NAMALWA (cell line): ENCODE measurements at regions not wholly inside any gene's neighbourhood (a gene's known extent, or its start where the extent isn't known, plus 50 kb on each side); places are given as distances from the start of the nearest gene placed in this dataset.

ENCODE experiments used
- DNase-seq: peaks from one replicate; pipeline ENCODE4 v3.0.0-alpha.2; 2015; ENCODE audit warnings: low spot score

DNA sequence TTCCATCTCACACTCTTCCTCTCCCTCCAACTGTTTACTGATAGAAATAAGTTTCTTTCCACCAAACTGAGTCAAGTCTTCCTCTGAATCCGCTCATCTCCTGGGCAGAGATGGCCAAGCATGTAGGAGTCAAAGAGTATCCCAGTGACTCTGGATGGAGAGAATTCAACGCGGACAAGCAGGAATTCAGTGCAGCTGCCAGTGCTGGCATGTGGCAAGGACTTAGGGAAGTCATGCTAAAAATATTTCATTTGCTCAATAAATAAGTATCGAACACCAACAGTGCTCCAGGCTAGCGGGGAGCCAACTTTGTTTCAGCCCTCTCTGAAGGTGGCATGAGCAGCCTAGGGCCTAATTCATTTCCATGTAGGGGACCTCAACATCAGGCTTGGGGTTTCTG lies 351.6 kb upstream of the ZMIZ1 start:
- no peak for DNase-seq

GRCh38 chr10:78718032-78718572 lies 350.7 kb upstream of the ZMIZ1 start:
- no peak for DNase-seq

DNA sequence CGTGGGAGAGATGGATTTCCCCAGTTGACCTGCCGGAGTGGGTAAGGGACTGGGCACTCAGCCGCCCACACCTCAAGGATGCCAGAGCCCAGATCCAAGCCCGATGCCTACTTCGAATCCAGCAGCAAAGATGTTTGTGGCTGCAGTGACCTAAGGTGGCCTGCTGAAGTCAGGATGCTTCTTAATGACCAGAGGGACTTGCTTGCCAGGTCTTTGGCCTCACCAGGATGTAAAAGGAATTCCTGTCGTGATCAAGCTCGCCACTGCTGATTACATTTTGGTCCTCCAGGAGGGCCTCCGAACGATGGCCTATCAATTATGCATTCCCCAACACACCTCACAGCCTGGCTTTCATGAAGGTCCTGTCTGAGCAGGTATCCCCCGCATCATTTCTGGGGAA lies 349.5 kb upstream of the ZMIZ1 start:
- no peak for DNase-seq

DNA sequence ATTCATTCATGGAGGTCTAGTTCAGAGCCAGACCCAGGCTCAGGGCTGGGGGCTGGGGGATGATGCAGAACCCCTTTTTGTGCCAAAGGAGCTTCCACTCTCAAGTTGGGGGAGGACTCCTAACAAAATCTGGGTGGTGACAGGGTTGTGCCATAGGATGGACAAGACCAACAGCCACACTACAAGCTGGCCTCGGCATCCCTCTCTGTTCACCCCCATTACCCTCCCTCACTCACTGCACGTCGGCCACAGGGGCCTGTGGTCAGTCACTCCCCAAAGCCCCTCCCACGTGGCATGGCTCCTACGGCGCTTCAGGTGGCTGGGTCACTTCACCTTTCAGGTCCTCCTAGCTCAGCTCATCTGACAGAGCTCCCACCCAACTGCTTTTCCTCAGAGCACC lies 348.7 kb upstream of the ZMIZ1 start:
- no peak for DNase-seq

GRCh38 chr10:78721231-78721630 lies 347.5 kb upstream of the ZMIZ1 start:
- DNase-seq, result no peak

GRCh38 chr10:78724846-78725245 lies 343.9 kb upstream of the ZMIZ1 start:
- no peak for DNase-seq

DNA sequence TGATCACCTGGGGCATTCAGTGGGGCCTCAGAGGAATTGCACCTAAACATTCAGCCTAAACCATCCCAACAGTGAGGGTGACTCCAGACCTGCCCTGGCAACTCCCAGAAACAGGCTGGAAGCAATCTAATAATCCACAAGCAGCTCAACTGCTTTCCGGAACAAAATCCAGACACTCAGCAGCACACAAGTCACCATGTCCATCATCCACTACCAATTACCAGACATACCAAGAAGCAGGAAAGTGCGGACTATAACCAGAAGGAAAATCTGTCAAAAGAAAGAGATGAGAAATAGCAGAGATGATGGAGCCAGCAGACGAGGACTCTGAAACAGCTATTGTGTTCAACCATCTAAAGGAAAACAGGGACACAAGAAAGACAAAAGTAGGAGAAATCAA lies 342.6 kb upstream of the ZMIZ1 start:
- no peak for DNase-seq

DNA sequence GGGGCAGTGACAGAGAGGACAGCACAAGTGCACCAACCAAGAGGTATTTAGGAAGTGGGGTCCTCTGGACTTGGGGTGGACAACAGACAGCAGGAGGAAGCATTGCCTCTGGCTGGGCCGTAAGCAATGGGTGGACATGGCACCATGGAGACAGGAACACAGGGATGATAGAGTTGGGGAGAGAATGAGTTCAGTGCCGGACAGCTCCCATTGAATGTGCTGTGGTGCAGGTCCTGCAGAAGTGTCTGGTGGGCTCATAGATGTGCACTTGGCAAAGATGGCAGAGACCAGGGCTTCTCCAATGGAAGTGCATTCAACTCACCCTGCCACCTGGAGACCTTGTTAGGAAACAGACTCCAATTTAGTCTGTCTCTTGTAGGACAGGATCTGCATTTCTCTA lies 341.5 kb upstream of the ZMIZ1 start:
- DNase-seq, result no peak

DNA sequence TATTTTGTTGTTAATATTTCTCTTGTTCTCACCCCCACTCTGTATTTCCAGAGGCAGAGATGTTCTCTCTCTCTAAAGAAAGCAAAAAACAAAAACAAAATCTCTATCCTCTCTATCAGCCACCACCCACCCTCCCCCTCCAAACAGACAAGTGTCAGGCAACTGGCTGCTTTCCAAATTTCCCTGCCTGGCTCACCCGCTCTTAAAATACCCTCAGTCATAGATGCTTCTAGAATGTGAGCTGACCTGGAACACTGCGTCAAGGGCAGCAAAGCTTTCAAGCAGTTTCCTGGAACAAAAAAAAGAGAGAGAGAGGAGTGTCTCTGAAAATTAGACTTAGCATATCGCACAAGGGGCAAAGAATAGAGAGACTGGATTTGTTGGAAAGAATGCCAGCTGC lies 341.0 kb upstream of the ZMIZ1 start:
- no peak for DNase-seq

DNA sequence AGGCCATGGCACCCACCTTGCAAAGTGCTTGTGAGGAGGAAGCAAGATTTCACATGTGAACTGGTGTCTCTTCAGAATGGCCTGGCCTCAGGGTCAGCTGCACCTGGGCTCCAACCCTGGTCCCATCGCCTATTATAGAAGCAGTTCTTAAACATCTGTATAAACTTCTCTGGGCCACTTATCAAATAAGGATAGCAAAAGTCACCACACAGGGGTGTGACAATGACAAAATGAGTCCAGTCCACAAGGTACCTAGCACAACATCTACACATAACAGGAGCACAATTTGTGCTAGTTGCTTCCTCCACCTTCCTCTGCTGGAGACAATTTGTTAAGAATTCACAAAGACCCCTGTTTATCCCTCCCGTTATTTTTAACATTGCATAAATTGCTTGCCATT lies 340.6 kb upstream of the ZMIZ1 start:
- DNase-seq, result no peak

- DNase-seq, result no peak
Observed at GRCh38 chr10:78729366-78729765, 339.4 kb upstream of the ZMIZ1 start.

- DNase-seq, result no peak
Observed at GRCh38 chr10:78729800-78730199, 339.0 kb upstream of the ZMIZ1 start.

- DNase-seq, result no peak
Observed at GRCh38 chr10:78730754-78731153, 338.0 kb upstream of the ZMIZ1 start.

GRCh38 chr10:78731675-78732074 lies 337.1 kb upstream of the ZMIZ1 start:
- no peak for DNase-seq

GRCh38 chr10:78732381-78732780 lies 336.4 kb upstream of the ZMIZ1 start:
- DNase-seq, result no peak

- no peak for DNase-seq
Observed at GRCh38 chr10:78736926-78737630, 331.7 kb upstream of the ZMIZ1 start.

DNA sequence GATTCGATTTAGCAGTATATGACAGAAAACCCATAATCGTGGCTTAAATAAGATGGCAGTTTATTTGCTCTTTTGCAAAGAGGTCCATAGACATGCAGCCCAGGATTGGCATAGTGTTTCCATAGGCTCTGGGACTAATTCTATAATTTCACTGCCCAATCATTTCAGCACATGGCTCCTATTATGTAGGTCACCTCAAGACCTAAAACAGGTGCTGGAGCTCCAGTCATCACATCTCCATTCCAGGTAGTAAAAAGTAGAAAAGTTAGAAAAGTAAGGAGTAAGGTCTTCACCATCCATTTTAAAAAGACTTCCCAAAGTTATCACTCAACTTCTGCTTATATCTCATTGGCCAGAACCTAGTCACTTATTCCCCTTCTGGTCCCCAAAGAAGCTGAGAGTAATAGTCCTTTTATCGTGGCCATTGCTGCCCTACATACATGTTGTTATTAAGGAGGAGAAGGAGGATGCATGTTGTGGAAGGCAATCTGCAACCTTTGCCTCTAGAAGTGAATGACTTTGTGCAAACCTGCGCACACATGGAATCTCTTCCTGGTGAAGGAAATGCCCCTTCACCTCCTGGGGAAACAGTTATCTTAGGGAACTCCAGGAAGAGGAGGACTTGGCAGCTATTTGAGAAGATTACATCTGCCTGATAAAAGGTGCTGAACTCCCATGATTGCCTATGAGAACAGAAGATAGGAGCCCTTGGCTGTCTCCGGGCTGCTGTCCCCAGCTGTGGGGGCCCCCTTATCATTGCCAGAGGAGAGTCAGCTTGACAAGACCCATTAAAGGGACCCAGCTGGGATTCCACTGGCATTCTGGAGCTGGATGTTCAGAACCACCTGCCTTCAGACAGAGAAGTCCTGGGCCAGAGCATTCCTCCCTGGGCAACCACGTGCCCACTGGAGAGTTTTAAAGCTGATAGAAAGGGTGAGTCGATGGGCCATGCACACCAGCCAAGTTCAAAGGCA lies 330.6 kb upstream of the ZMIZ1 start:
- no peak for DNase-seq

DNA sequence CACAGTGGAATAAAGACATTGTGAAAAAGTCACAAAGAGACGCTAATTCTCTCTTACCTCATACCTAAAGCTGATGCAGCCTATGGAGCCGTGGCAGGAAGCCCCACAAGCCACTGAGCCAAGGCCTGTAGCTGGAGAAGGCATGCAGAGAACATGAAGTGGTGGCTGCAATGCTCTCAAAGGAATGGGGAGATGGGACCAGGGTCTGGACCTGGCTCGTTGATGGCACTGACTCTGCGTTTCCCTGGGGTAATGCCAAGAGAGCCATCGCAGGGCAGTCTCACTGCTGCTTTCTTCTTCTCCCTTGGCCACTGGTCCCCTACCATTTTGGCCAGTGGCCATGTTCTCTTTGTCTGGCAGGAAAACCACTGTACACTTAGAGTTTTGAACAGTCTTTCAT lies 329.9 kb upstream of the ZMIZ1 start:
- no peak for DNase-seq

DNA sequence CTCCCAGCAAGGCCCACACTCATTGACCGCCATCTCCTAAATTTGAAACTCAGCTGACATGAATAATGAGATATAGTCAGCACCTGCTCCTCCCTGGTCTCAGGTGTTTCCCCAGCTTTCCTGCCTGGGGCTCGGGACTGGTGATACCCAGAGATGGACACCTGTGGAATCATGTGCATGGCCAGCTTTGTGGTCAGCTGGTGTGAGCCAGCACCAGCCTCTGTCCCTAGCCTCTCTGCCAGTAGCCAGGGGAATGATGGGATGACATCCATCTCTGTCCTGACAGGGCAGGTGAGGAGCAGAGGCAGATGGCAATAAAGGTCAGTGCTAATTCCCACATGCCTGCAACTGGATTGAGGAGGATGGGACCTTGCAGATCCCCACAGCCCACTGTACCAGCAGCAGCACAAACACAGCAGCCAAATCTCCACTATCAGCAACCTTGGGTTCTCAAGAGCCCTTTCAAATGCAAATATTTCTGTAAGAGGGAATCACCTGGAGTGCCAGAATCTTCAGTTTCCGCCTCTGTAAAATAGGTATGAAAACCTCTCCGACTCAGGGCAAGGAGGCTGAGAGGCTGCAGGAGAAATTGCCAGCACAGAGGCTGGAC lies 329.2 kb upstream of the ZMIZ1 start:
- DNase-seq, result no peak

GRCh38 chr10:78740976-78741915 lies 327.5 kb upstream of the ZMIZ1 start:
- DNase-seq, result no peak

- DNase-seq, result no peak
Observed at GRCh38 chr10:78742406-78742729, 326.4 kb upstream of the ZMIZ1 start.
